H9 (cell line): ENCODE measurements at regions not wholly inside any gene's neighbourhood (a gene's known extent, or its start where the extent isn't known, plus 50 kb on each side); places are given as distances from the start of the nearest gene placed in this dataset.

ENCODE experiments used
- DNase-seq: peaks from one replicate; pipeline ENCODE4 v3.0.0-alpha.2; 2017
- H2AFZ ChIP-seq: one replicate; pipeline ENCODE4 v1.6.1; 2013; ENCODE audit warnings: mild to moderate bottlenecking, low read length, control low read depth, moderate library complexity
- H2AK5ac ChIP-seq: 2 replicates; pipeline ENCODE4 v1.6.1; 2013; ENCODE audit warnings: low read length, control low read depth, mixed read lengths; ENCODE audit not compliant: insufficient read length
- H2BK120ac ChIP-seq: one replicate; pipeline ENCODE4 v1.6.1; 2013; ENCODE audit warnings: low read depth, mild to moderate bottlenecking, low read length, control low read depth, inconsistent platforms; ENCODE audit not compliant: poor library complexity, severe bottlenecking
- H2BK12ac ChIP-seq: 2 replicates; pipeline ENCODE4 v1.6.1; 2013; ENCODE audit warnings: low read length, control low read depth, mixed read lengths, low read depth; ENCODE audit not compliant: insufficient read length
- H2BK15ac ChIP-seq: 2 replicates; pipeline ENCODE4 v1.6.1; 2013; ENCODE audit warnings: low read depth, low read length, control low read depth
- H2BK20ac ChIP-seq: one replicate; pipeline ENCODE4 v1.6.1; 2013; ENCODE audit warnings: low read depth, mild to moderate bottlenecking, low read length, control low read depth, inconsistent platforms; ENCODE audit not compliant: poor library complexity, severe bottlenecking
- H2BK5ac ChIP-seq: 2 replicates; pipeline ENCODE4 v1.6.1; 2013; ENCODE audit warnings: low read length, control low read depth, mixed read lengths; ENCODE audit not compliant: insufficient read length
- H3K14ac ChIP-seq: 2 replicates; pipeline ENCODE4 v1.6.1; 2013; ENCODE audit warnings: low read length, control low read depth; ENCODE audit not compliant: insufficient read depth
- H3K18ac ChIP-seq: 2 replicates; pipeline ENCODE4 v1.6.1; 2013; ENCODE audit warnings: low read depth, mild to moderate bottlenecking, mixed read lengths, low read length, control low read depth; ENCODE audit not compliant: insufficient read length
- H3K23ac ChIP-seq: 2 replicates; pipeline ENCODE4 v1.6.1; 2013; ENCODE audit warnings: low read length, control low read depth, mixed read lengths, low read depth; ENCODE audit not compliant: insufficient read length
- H3K23me2 ChIP-seq: 2 replicates; pipeline ENCODE4 v1.6.1; 2013; ENCODE audit warnings: low read depth, mild to moderate bottlenecking, mixed read lengths, low read length, control low read depth; ENCODE audit not compliant: insufficient read length, poor library complexity, severe bottlenecking
- H3K27ac ChIP-seq: 2 replicates; pipeline ENCODE4 v1.5.1; 2013; ENCODE audit warnings: low read length, control low read depth, mixed read lengths, low read depth; ENCODE audit not compliant: insufficient read length
- H3K27me3 ChIP-seq: 2 replicates; pipeline ENCODE4 v1.6.1; 2013; ENCODE audit warnings: low read length, control low read depth, inconsistent platforms; ENCODE audit not compliant: insufficient read depth
- H3K4ac ChIP-seq: 2 replicates; pipeline ENCODE4 v1.6.1; 2013; ENCODE audit warnings: low read depth, mild to moderate bottlenecking, control low read depth, inconsistent platforms, low read length, moderate library complexity
- H3K4me1 ChIP-seq: 2 replicates; pipeline ENCODE4 v1.6.1; 2013; ENCODE audit warnings: low read length, control low read depth, inconsistent platforms; ENCODE audit not compliant: insufficient read depth
- H3K4me2 ChIP-seq: 2 replicates; pipeline ENCODE4 v1.6.1; 2013; ENCODE audit warnings: low read length, control low read depth, mixed read lengths; ENCODE audit not compliant: insufficient read length, insufficient read depth
- H3K56ac ChIP-seq: 2 replicates; pipeline ENCODE4 v1.6.1; 2013; ENCODE audit warnings: low read depth, mild to moderate bottlenecking, mixed read lengths, low read length, control low read depth; ENCODE audit not compliant: insufficient read length
- H3K79me1 ChIP-seq: 2 replicates; pipeline ENCODE4 v1.6.1; 2013; ENCODE audit warnings: low read depth, mild to moderate bottlenecking, moderate library complexity, low read length, control low read depth, inconsistent platforms; ENCODE audit not compliant: insufficient read depth, poor library complexity, severe bottlenecking
- H3K79me2 ChIP-seq: 2 replicates; pipeline ENCODE4 v1.6.1; 2013; ENCODE audit warnings: low read length, control low read depth, inconsistent platforms; ENCODE audit not compliant: insufficient read depth
- H3K9ac ChIP-seq: 2 replicates; pipeline ENCODE4 v1.6.1; 2013; ENCODE audit warnings: low read length, control low read depth, mixed read lengths; ENCODE audit not compliant: insufficient read length; ENCODE audit errors: extremely low read depth
- H3K9me3 ChIP-seq: one replicate; pipeline ENCODE4 v1.6.1; 2013; ENCODE audit warnings: low read depth, low read length, inconsistent platforms; ENCODE audit not compliant: control insufficient read depth
- H3T11ph ChIP-seq: one replicate; pipeline ENCODE4 v1.6.1; 2013; ENCODE audit warnings: mild to moderate bottlenecking, low read length, control low read depth, inconsistent platforms
- H4K20me1 ChIP-seq: one replicate; pipeline ENCODE4 v1.6.1; 2013; ENCODE audit not compliant: control insufficient read depth, insufficient read length, insufficient read depth
- H4K5ac ChIP-seq: 2 replicates; pipeline ENCODE4 v1.6.1; 2013; ENCODE audit warnings: low read depth, mild to moderate bottlenecking, mixed read lengths, low read length, control low read depth; ENCODE audit not compliant: insufficient read length
- H4K8ac ChIP-seq: replicated peaks from 2 replicates; pipeline ENCODE4 v1.6.1; 2013; ENCODE audit warnings: low read length, control low read depth, mixed read lengths, low read depth; ENCODE audit not compliant: insufficient read length
- H4K91ac ChIP-seq: 2 replicates; pipeline ENCODE4 v1.6.1; 2013; ENCODE audit warnings: low read depth, mild to moderate bottlenecking, moderate library complexity, mixed read lengths, low read length, control low read depth; ENCODE audit not compliant: insufficient read length
- H3K27ac Mint-ChIP-seq, 3 experiments: 2 replicates in 2 of 3; 3 replicates in 1 of 3; pipeline ENCODE4 v1.8.0; 2020 to 2021; ENCODE audit warnings: mixed read lengths in 3 of 3, mild to moderate bottlenecking in 1 of 3, moderate library complexity in 1 of 3
- H3K27me3 Mint-ChIP-seq: 2 replicates; pipeline ENCODE4 v1.8.0; 2021; ENCODE audit warnings: low read depth, mild to moderate bottlenecking, moderate library complexity, mixed read lengths
- H3K36me3 Mint-ChIP-seq, 3 experiments: 2 replicates in 2 of 3; 3 replicates in 1 of 3; pipeline ENCODE4 v1.8.0; 2020 to 2021; ENCODE audit warnings: low read depth in 3 of 3, mixed read lengths in 3 of 3; ENCODE audit not compliant: insufficient read depth in 1 of 3
- H3K4me1 Mint-ChIP-seq, 2 experiments: 2 replicates each; pipeline ENCODE4 v1.8.0; 2020; ENCODE audit warnings: mixed read lengths in 2 of 2
- H3K4me3 Mint-ChIP-seq, 2 experiments: 2 replicates in 1 of 2; 3 replicates in 1 of 2; pipeline ENCODE4 v1.8.0; 2020 to 2021; ENCODE audit warnings: mild to moderate bottlenecking in 2 of 2, mixed read lengths in 2 of 2, moderate library complexity in 1 of 2
- H3K9me3 Mint-ChIP-seq, 2 experiments: 2 replicates in 1 of 2; 3 replicates in 1 of 2; pipeline ENCODE4 v1.8.0; 2020; ENCODE audit warnings: mild to moderate bottlenecking in 2 of 2, mixed read lengths in 2 of 2, moderate library complexity in 1 of 2
- CTCF ChIP-seq: fragments of 200-600 bp; sonication (generic); conservative IDR thresholded peaks from 3 replicates; pipeline ENCODE4 v1.8.0; 2021; ENCODE audit warnings: antibody characterized with exemption, mild to moderate bottlenecking
- WGBS: extraction: QIAGEN DNeasy Blood & Tissue Kit; methylation state at CpG from one replicate; pipeline ENCODE4 v1.1.7; 2013; ENCODE audit warnings: missing lambda C conversion rate, low lambda C conversion rate, mixed read lengths; ENCODE audit not compliant: insufficient read length; ENCODE audit errors: extremely low coverage; 5-methylcytosine and 5-hydroxymethylcytosine counted together

GRCh38 chr6:74259981-74260380 is 564.0 kb downstream of the CD109 start:
- H3K9ac ChIP-seq, result no peak overlapping the region
- no peaks in the 10 kb centered on the region for H3K4me1 ChIP-seq
- H4K20me1 ChIP-seq, result no peaks in the 10 kb centered on the region
- H3K27ac ChIP-seq, result no peak overlapping the region
- H3K79me1 ChIP-seq, result no peaks in the 10 kb centered on the region
- Mint-ChIP-seq H3K9me3 (peaks cover 6 to 13% of the 10 kb centered on the region in 2 experiments), H3K4me1 (no peaks in the 10 kb centered on the region), H3K27ac (no peak overlapping the region), H3K27me3 (no peaks in the 10 kb centered on the region), H3K4me3 (no peak overlapping the region), H3K36me3 (peaks cover 4 to 8% (median 4%) of the 10 kb centered on the region in 3 experiments)
- H2BK15ac ChIP-seq, result no peak overlapping the region
- H3T11ph ChIP-seq, result no peak overlapping the region
- no peaks in the 10 kb centered on the region for H3K9me3 ChIP-seq
- no peaks in the 10 kb centered on the region for H3K79me2 ChIP-seq
- H2AFZ ChIP-seq, result no peak overlapping the region
- no peak for TF ChIP-seq CTCF
- no peak overlapping the region for H4K8ac ChIP-seq
- no peak overlapping the region for H3K14ac ChIP-seq
- no peak overlapping the region for H2BK12ac ChIP-seq
- H4K5ac ChIP-seq, result no peak overlapping the region
- no peak overlapping the region for H3K4me2 ChIP-seq
- H3K23me2 ChIP-seq, result no peaks in the 10 kb centered on the region
- no peak for DNase-seq
- H3K56ac ChIP-seq, result no peak overlapping the region
- no peak overlapping the region for H3K18ac ChIP-seq
- no peak overlapping the region for H2BK20ac ChIP-seq
- H3K27me3 ChIP-seq, result no peaks in the 10 kb centered on the region
- H2BK5ac ChIP-seq, result no peak overlapping the region
- no peak overlapping the region for H3K23ac ChIP-seq
- H4K91ac ChIP-seq, result no peak overlapping the region
- no peak overlapping the region for H2BK120ac ChIP-seq
- no peak overlapping the region for H3K4ac ChIP-seq
- no CpG with 5 or more reads among the region's 2 CpGs for WGBS
- no peak overlapping the region for H2AK5ac ChIP-seq
